ENCODE measurements at regions not wholly inside any gene's neighbourhood (a gene's known extent, or its start where the extent isn't known, plus 50 kb on each side); places are given as distances from the start of the nearest gene placed in this dataset.

DNA sequence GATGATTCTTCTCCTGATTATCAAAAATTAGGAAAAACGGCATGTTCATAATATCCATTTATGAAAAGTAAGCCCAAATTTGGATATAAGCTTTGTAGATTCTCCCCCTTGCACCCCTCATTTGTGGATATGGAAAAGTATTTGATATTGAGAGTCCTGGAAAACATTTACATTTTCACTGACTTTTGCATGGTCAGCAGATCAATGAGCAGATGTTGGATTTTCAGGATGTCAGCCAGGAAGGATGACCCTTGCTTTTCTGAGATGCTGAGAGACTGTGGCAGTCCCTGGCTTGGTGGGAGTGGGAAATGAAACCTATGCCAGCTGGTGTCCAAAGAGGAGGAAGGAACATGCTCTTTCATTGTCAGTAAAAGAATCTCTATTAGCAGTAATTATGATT lies 410.8 kb downstream of the DMAC1 start:
- no peak for DNase-seq

DNA sequence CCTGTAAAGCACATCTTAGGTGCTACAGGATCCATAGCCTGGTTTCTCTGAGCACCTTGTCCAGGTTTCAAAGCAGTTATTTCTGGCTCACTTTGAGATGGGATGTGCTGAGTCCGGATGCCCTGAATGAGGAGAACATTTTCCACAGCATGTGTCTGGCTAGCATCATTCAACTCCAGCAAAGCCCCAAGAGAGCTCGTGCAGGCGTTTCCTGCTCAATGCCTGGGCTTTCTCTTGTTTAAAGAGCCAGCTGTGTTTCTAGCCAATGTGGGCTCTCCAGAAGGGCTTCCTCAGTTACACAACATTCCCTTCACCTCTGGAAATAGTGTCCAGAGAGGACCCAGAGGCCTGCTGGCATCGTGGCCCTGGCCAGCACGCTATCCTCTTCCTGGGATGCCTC lies 411.7 kb downstream of the DMAC1 start:
- no peak for DNase-seq

DNA sequence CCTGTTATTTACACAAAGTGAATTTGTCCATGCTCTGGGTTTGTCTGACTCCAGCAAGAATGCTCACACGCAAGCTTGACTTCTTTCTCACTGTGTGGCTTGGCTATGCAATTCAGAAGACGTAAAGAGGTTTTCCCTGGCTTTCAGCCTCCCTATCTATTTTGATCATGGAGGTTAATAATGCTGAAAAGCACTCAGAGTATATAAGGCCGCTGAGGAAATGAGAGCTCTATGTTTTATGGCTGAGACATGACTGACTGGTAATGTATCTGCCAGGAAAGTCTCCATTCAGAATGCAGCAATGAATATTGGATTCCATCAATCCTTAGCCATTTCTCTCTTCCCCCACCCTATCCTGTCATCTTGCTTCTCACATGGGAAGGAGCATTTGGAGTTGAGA lies 417.3 kb downstream of the DMAC1 start:
- no peak for DNase-seq

DNA sequence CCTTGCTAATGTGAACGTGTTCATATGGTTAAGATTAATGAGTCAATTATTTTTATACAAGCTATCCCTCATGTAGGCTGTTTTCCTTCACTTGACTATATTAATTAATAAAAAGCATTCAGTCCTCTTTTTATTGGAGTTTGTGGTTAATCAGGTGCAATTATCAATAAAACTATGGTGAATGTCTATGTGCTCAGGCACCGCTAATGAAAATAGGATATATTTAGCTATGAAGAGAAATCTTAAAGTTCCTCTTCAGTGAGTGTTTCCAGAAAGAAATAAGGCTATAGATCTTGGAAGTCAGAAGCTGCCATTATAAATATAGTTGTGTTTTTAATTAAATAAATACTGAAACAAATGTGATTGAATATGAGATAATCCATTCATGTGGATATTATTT lies 422.1 kb downstream of the DMAC1 start:
- DNase-seq = no peak

DNA sequence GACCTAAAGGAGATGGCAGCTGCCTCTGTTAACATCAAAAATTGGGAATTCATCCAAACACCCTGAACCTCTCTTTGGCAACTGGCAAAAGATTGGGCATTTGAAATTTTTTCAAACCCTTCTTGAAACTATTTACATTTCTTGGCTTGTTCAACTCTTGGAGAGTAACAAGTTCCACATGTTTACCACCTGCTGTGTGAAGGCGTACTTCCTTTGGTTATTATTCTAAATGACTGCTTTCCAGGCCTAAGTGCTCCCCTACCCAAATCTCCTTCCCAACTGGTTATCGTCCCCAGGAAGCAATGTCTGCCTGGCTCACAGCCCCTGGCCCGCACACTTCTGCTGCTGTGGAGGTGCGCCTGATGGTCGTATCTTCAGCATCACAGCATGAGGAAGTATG lies 422.7 kb downstream of the DMAC1 start:
- DNase-seq = no peak

DNA sequence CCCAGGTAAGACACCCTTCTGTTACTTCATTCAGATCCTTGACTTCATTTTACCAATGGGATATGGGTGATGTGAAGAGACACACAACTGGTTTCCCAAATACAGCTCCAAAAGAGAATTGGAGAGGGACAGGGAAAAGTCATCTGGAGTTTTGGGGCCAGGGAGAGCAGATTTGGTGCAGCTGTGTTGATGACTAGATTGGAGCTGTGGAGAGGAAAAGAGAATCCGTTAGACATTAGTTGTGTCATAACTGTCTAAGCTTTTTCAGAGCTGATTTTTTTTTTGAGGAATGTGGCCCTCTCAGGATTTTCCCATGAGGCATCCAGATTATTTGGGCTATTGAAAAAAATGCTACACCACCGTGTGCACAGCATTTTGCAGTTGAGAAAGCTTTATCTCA lies 423.4 kb downstream of the DMAC1 start:
- DNase-seq = no peak

DNA sequence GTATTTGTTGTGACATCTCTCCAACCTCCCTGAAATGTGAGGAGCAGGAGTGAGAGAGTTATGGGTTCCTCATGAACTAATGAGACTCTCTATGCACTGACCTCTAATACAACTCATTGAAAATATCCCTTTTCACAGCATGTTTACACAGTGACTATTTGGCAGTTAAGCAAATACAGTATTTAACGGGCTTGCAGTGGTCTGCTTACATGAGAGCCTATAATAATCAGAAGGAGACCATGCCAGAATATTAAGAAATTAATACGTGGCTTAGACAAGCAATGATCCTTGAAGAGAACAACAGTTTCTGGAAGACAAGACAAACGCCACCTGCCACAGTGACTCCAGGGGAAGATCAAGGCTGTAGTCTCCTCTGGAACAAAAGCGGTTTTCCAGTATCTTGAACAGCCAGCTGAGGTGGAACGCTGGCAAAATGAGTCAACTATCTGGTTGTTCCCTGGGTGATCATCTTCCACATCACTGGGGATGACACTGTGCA lies 424.5 kb downstream of the DMAC1 start:
- DNase-seq = no peak

DNA sequence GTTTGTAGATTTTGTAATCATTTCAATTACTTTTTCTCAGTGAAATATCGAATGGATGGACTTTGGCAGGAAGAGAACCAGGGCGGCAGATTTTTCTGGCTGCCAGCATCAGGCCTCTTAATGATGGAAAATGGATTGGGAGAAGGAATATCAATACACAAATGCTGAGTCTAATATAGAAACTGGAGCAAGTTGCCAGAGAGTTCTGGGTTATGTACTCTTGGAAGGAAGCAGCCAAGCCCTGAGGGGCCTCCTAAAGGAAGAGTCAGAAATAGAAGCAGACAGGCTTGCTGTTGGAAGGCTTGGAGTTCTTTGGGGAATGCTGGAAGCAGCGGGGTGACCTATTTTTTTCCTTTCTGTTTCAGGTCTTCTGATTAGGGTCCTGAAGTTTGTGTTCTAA lies 428.6 kb downstream of the DMAC1 start:
- DNase-seq = no peak

DNA sequence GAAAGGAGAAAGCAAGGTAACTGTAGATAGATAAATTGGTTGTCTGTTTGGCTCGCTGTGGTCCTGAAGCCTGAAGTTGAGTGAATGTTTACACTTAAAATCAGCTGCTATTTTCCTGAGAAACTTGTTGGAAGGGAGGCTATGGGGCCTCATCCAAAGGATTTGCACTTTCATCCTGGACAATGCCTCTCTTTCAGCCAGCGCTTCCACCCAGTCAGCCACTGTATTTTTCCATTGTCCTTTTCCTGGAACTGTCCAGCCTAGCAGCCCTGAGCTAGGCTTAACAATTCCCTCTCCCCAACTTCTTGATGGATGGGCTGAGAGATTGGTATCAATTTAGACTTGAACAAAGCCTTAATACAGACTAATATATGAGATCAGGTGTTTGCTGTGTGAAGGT lies 429.2 kb downstream of the DMAC1 start:
- no peak for DNase-seq

DNA sequence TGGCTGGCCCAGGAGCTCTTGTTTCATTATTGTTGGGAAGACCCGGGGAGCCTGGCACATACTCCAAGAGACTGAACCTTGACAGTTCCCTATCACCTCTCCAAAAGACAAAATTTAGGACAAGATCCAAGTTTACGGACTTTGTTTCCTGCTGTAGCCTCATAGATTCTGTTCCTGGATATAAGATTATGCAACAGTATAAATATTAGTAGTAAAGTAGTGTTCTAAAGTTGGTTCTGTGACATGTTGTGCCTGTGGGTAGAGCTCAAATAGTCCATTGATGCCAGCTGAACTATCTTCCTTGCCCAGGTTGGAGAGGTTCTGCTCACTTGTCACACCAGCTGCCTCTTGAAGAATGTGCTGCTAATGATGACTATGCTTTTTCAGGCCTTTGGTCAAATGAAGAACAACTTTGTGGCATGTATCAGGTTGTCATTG lies 430.2 kb downstream of the DMAC1 start:
- DNase-seq = no peak

DNA sequence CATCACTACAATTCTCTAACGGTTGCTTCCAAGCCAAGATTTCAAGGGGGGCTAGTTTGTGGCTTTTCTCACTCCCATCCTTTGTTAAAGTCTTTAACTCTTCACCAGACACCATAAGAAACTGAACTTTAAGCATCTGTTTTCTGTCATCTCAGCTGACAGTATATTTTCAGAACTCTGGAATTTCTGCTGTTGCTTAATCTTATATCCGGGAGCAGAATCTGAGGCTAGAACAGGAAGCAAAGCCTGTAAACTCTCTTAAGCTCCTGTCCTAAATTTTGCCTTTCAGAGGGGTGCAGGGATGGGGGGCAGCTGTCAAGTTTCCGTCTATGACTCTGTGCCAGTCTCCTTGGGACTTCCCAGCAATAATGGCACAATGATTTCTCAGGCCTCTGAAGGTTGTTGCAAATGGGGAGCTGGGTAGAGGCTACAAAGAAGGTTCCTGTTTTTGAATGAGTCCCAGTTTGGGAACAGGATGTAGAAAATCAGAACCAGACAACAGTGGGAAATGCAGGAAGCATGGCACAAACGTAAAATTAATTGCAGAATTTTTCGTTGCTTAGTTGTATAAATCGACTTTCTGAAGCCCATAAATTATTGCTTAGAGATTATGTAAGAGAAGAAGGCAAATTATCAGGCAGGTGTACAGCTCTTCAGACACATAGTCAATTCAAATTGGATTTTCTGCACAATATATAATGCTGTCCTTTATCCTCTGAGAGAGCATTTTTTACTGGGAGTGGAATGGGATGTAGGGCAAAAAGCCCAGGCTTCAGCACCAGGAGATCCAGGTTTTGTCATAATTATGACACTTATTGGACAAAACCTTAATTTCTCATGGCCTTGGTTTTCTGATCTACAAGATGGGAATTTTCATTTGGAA lies 430.9 kb downstream of the DMAC1 start:
- DNase-seq = no peak

DNA sequence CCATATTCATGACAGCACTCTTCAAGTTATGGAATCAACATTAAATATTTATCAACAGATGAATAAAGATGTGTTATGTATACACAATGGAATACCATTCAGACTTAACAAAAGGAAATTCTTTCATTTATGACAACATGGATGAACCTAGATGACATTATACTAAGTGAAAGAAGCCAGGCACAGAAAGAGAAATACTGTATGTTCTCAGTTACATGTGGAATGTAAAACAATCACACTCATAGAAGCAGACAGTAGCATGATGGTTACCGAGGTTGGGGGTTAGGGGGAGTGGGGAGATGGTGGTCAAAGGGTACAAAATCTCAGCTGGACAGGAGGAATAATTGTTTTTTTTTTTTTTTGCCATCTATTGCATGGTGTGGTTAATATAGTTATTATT lies 431.9 kb downstream of the DMAC1 start:
- no peak for DNase-seq

DNA sequence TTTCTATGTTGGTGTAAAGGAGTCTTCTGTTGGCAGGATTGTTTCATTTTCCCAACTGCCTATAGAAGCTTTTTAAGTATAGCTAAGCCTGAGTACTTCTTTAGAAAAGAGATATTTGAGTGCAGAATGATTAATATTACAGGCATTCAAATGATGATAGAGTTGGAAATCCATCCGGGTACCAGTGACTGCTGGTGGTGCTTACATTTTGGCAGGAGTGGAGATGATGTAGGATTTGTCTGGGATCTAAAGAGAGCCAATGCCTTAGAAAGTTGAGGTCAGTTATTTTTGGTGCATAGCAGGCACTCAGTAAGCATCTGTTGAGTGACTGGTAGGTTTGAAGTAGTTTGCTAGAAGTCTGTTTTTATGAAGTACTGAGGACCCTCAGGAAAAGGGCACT lies 433.5 kb downstream of the DMAC1 start:
- DNase-seq = no peak

DNA sequence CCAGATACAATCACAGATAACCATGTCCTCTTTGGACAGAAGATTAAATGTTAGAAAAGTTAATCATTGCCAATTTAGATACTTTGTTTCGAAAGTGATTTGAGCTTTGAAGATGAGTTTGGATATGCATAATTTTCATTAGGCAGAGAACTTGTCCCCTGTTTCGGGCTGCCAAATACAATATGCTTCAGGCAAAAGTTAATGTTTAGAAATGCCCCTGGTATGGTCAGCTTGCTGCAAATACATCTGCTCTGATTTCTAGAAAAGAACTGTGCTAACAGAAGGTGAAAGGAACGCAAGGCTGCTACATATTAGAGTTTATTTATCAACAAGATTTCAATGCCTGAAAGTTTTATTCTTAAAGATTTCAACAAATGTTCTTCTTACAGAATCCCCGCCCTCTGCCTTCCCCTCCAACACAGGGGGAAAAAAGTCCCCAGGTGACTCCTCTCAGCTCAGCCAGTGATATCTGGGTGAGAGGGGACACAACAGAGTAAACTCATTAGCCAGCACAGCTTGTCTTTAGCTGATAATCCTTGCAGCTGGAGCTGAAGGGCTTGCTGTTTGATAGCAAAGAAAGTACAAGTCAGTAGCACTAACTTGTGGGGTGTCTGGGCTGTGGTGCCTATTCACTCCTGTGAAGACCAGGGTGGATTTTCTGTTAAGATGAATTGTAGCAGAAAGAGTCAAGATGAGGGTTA lies 435.7 kb downstream of the DMAC1 start:
- DNase-seq = no peak

DNA sequence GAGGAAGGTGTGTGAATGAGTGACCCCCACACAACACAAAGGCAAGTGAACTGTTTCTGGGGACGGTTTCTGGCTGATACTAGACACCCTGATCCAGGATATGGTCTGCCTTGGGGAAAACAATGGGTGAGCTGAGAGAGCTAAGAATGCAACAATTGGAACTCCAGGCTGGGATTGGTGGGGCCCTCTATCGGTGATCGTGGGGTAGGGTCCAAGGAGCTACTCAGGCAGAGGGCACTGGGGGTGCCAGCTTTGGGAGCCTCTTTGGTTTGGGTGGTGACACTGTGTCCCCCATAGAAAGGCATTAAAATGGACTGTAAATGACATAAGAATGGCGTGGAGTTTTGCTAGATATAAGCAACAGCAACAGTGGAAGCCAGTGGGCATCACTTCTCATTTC lies 439.1 kb downstream of the DMAC1 start:
- no peak for DNase-seq

DNA sequence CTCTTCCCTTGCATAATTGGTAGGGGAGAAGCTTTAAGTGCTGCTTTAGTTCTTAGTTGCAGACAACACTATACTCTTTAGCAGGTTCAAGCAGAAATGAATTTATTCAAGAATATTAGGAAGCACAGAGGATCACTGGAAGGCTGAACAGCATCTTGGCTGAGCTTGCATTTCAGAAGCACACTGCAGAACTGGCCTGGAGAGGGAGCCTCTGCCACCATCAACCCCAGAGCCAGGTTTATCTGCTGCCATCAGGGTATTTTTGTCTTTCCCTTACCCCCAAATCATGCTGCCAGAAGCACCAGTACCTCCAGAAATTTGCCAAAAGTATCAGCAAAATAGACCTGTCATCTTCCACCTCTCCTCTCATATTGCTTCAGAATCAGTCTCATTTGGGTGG lies 440.7 kb downstream of the DMAC1 start:
- DNase-seq = no peak

DNA sequence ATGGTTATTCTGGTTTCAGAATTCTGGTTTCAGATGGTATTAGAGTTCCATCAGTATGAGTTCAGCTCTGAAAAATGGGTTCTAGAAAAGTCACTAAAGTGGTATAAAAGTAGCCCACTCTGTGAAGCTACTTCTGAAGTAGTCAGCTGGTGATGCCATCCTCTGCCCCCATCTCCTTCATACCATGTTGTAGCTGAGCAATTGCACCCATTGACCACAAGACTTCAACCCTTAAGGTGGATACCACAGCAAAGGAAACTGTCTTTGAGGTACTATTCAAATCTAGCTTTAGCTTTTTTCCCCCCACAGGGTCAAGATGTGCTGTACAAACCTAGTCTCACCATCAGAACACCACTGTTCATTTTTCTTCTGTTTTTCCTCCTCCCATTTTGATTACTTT lies 444.9 kb downstream of the DMAC1 start:
- DNase-seq = no peak

DNA sequence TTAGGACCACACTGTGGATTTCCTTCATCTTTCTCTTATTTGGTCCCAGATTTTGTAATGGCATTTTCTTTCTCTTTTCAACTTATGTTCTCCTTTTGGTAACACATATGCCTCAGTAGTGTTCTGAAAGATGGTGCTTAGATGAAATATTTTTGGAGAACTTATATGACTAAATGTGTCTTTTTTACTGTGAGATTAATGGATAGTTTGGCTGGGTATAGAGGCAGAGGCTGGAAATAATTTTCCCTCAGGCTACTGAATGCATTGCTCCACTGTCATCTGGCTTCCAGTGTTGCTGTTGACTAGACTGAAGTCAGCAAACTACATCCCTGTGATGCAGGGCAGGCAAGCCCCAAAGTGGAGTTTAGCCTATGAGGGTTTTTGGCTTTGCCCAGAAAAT lies 450.9 kb downstream of the DMAC1 start:
- no peak for DNase-seq

DNA sequence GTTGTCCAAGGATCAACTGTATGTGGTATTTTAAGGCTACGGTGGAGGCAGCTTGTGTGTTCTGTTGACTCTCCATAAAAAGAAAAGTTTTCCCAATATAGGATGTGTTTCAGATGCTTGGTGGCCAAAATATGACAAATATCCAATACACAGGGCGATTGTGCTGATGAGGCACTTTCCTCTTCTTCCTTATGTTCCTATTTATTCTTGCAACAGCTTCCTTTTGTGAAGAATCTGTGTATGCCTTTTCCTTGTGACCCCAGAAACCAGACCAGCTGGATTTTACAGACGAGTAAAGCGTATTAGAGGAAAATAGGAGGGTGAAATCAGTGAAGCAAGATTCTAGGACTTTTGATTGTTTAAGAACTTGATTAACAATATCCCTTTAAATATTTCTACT lies 452.0 kb downstream of the DMAC1 start:
- DNase-seq = no peak

DNA sequence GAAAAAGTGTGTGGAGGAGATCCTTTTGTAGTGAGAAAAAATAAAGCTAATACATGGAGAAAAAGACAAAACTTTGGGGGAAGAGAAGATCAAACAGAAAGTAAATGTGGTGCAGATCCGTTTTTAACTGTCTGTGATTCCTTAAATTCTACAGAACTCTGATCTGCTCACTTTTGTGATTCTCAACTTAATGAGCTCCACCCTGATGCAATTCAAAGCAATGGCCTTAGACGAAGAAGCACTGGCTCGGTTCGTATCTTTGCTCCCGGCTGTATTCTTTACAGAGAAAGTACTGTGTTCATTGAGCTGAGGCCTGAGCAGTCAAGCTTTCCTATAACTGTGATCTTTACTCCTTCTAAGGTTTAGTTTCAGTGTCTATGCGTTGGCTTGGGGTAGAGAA lies 453.4 kb downstream of the DMAC1 start:
- DNase-seq = no peak

DNA sequence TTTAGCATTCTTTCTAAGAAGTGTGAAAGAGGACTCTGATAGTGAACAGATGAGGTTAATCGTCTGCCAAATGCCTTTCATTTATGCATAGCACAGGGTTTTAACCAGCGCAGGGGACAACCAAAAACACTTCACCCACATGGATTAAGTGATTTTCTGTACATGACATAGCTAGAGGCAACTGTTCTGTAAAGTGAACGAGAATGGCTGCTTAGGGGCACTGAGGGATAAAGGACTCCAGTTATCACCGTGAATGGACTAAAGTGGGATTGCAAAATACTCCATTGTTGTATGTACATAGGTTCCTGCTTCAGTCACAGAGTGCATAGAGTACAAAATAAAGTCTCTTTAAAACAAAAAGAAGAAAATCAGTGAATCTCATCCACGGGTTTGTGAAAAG lies 456.8 kb downstream of the DMAC1 start:
- DNase-seq = no peak

DNA sequence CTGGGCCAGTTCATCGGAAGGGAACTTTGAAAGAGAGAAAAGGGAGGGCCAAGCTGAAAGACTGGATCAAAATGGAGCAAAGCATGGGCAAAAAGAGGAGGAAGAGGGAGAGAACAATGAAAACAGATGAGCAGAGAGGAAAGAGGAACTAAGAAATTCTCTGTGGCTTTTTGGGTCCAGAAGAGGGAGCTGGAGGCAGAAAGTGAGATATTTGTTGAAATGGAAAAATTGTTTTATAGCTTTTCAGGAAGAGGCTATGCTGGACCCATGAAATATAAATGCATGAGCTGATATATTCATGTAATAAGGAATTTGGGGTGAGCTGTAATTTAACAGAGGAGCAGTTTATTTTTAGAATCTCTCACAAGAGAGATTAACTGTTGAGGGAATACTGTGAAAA lies 457.3 kb downstream of the DMAC1 start:
- no peak for DNase-seq

DNA sequence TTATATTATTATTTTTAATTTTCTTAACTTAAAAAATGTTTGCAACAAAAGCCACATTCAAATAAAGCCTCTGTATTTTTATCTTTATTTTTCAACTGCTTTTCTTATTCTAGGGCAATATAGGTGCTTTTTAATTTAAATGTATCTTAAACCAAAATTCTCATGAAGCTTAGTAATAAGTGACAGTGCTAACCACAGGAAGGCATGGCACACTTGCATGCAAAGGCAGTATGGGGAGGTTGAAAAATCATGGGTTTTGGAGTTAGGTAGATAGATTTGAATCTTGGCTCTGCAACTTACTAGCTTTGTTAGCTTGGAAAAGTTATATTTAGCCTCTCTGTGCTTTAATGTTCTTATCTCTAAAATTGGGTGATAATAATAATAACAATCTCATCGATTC lies 458.0 kb downstream of the DMAC1 start:
- no peak for DNase-seq

DNA sequence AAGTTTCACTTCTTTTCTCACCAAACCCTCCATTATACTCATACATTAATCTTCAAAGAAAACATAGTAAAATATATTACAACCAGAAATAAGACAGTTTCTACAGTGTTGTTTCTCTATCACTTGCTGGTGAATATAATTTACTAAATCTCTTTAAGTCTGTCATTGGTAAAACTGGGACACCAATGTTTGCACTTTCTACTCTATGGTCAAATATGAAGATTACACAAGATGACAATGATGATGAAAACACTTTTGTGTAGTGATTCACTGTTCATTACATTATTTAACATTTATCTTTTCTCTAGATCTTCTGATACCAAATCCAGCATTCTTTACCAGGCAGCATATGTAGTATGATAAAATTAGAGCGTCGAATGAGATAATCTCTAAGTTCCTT lies 459.1 kb downstream of the DMAC1 start:
- DNase-seq = no peak

Data from CD4-positive, alpha-beta T cell treated with Interleukin-10 for 1 hour (primary cell).